ENCODE measurements at regions not wholly inside any gene's neighbourhood (a gene's known extent, or its start where the extent isn't known, plus 50 kb on each side); places are given as distances from the start of the nearest gene placed in this dataset.

GRCh38 chr2:138207074-138207930 lies 243.0 kb downstream of the HNMT start:
- H3K36me3 ChIP-seq (ENCODE audit: insufficient read depth, low read length) = no peaks in the 10 kb centered on the region
- H3K4me1 ChIP-seq (ENCODE audit: insufficient read depth, low read length) = no peaks in the 10 kb centered on the region
- H3K9me3 ChIP-seq (ENCODE audit: control insufficient read depth, insufficient read depth, low read length) = no peaks in the 10 kb centered on the region
- H3K9ac ChIP-seq (ENCODE audit: low read depth, low read length) = no peak overlapping the region

GRCh38 chr2:138209009-138209408 lies 244.7 kb downstream of the HNMT start:
- Histone ChIP-seq H3K4me1 (ENCODE audit: insufficient read depth, low read length) (no peaks in the 10 kb centered on the region), H3K9me3 (ENCODE audit: control insufficient read depth, insufficient read depth, low read length) (no peaks in the 10 kb centered on the region), H3K36me3 (ENCODE audit: insufficient read depth, low read length) (no peaks in the 10 kb centered on the region), H3K9ac (ENCODE audit: low read depth, low read length) (no peak overlapping the region)

- Histone ChIP-seq H3K9me3 (ENCODE audit: control insufficient read depth, insufficient read depth, low read length) (no peaks in the 10 kb centered on the region), H3K4me1 (ENCODE audit: insufficient read depth, low read length) (no peaks in the 10 kb centered on the region), H3K9ac (ENCODE audit: low read depth, low read length) (no peak overlapping the region), H3K36me3 (ENCODE audit: insufficient read depth, low read length) (no peaks in the 10 kb centered on the region)
Measured at GRCh38 chr2:138210487-138210886, 246.2 kb downstream of the HNMT start.

DNA sequence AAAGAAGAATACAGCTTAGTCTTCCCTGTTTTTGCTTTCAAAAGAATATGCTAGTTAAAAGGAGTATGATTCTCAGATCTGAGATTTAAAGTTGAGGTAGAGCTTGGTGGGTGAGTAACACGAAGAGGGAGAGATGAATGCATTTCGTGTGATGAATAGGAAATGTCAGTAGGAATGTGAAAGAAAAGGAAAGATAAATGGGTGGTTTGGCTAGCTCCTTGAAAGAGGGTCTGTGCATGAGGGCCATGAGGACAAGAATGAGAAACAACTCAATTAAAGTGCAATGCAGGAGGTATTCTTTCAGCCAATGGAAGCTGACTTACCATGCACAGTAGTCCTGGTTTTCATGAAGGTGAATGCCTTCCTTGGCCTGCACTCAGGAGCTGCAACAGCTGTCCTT lies 248.2 kb downstream of the HNMT start:
- Histone ChIP-seq H3K9me3 (ENCODE audit: control insufficient read depth, insufficient read depth, low read length) (no peaks in the 10 kb centered on the region), H3K4me1 (ENCODE audit: insufficient read depth, low read length) (no peaks in the 10 kb centered on the region; the same call in 1 of the 2 replicates), H3K36me3 (ENCODE audit: insufficient read depth, low read length) (no peaks in the 10 kb centered on the region), H3K9ac (ENCODE audit: low read depth, low read length) (no peak overlapping the region)

GRCh38 chr2:138213084-138213483 lies 248.8 kb downstream of the HNMT start:
- H3K36me3 ChIP-seq (ENCODE audit: insufficient read depth, low read length) = no peaks in the 10 kb centered on the region
- H3K4me1 ChIP-seq (ENCODE audit: insufficient read depth, low read length) = peaks cover 6% of the 10 kb centered on the region; the same call in 1 of the 2 replicates
- H3K9me3 ChIP-seq (ENCODE audit: control insufficient read depth, insufficient read depth, low read length) = no peaks in the 10 kb centered on the region
- H3K9ac ChIP-seq (ENCODE audit: low read depth, low read length) = no peak overlapping the region

- H3K9me3 ChIP-seq (ENCODE audit: control insufficient read depth, insufficient read depth, low read length) = no peaks in the 10 kb centered on the region
- no peaks in the 10 kb centered on the region for H3K36me3 ChIP-seq (ENCODE audit: insufficient read depth, low read length)
- H3K9ac ChIP-seq (ENCODE audit: low read depth, low read length) = no peak overlapping the region
- peaks cover 10% of the 10 kb centered on the region; the same call in 1 of the 2 replicates for H3K4me1 ChIP-seq (ENCODE audit: insufficient read depth, low read length)
Measured at GRCh38 chr2:138213624-138214023, 249.4 kb downstream of the HNMT start.

DNA sequence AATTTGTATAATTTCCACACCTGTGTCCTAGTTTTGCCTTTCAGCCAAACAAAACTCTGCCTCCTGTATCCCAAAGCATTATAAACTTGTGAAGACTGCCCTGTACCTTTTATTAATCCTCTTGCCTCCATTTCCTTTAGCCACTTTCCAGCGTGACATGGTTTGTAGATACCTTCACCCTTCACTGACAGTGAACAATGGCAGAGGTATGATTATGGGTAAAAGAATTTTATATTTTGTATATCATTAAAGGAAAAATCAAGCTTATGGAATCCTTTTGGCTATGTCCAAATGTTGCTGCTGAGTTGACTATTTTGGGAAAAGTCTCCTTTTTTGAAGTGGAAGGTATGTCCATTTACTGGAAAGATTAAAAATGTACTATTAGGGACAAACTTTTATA lies 251.7 kb downstream of the HNMT start:
- no peaks in the 10 kb centered on the region for H3K36me3 ChIP-seq (ENCODE audit: insufficient read depth, low read length)
- no peak overlapping the region for H3K9ac ChIP-seq (ENCODE audit: low read depth, low read length)
- H3K4me1 ChIP-seq (ENCODE audit: insufficient read depth, low read length) = peaks cover 10% of the 10 kb centered on the region; the same call in 1 of the 2 replicates
- no peaks in the 10 kb centered on the region for H3K9me3 ChIP-seq (ENCODE audit: control insufficient read depth, insufficient read depth, low read length)

DNA sequence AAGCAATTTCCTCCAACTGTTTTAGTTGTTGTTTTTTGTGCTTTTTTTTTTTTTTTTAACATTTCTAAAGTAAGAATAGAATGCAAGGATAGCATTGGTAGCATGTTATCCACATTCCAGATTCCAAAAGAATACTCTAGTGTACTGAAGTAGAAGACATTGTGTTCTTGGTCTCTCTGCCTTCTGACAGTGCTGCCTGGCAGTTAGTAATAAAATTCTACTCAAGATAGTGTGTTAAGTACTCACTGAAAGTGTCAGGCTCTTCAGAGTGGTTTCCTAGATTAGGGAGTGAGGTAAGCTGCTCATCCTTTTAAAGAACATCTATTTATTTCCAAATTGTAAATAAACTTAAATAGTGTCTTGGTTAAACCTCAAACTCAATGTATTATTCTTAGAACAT lies 253.7 kb downstream of the HNMT start:
- Histone ChIP-seq H3K9me3 (ENCODE audit: control insufficient read depth, insufficient read depth, low read length) (no peaks in the 10 kb centered on the region), H3K36me3 (ENCODE audit: insufficient read depth, low read length) (no peaks in the 10 kb centered on the region), H3K4me1 (ENCODE audit: insufficient read depth, low read length) (peaks cover 10% of the 10 kb centered on the region; the same call in 1 of the 2 replicates), H3K9ac (ENCODE audit: low read depth, low read length) (no peak overlapping the region)

DNA sequence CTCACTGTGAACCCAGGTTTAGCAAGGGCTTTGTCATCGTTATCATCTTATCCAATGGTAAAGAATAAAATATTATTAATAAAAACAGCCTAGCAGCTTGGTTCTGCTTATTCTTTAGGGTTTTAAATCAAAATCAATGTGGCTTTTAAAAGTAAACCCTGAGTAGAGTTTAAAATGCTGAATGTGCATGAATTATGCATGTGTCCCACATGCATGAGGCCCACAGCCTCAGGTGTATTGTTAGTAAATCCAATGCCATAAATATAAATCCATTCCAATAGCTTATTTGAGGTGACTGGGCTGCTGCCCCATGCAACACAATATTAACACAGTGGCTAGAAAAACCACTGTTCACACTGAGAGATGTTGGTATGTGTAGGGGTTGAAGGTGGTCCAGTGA lies 254.1 kb downstream of the HNMT start:
- Histone ChIP-seq H3K9me3 (ENCODE audit: control insufficient read depth, insufficient read depth, low read length) (no peaks in the 10 kb centered on the region), H3K36me3 (ENCODE audit: insufficient read depth, low read length) (no peaks in the 10 kb centered on the region), H3K9ac (ENCODE audit: low read depth, low read length) (no peak overlapping the region), H3K4me1 (ENCODE audit: insufficient read depth, low read length) (peaks cover 10% of the 10 kb centered on the region; the same call in 1 of the 2 replicates)

- Histone ChIP-seq H3K9me3 (ENCODE audit: control insufficient read depth, insufficient read depth, low read length) (no peaks in the 10 kb centered on the region), H3K4me1 (ENCODE audit: insufficient read depth, low read length) (peaks cover 10% of the 10 kb centered on the region; the same call in 1 of the 2 replicates), H3K36me3 (ENCODE audit: insufficient read depth, low read length) (no peaks in the 10 kb centered on the region), H3K9ac (ENCODE audit: low read depth, low read length) (no peak overlapping the region)
Measured at GRCh38 chr2:138219961-138220360, 255.7 kb downstream of the HNMT start.

DNA sequence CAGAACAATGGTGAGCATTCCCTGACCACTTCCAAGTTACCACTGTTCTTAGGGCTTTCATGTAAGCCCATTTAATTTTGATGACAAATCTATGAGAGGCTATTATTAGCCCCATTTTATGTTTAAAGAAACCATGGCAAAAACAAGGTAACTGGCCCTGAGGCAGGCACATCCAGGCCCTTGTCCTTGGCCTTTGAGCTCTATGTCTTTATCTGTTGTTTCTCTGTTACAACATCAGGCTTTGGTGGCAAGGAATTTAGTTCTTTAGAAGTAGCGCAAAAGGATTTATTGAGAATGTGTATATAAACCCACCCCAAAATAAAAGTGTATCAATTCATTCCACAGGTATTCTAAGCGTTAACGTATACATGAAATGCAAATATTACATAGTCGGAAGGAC lies 257.1 kb downstream of the HNMT start:
- H3K4me1 ChIP-seq (ENCODE audit: insufficient read depth, low read length) = peaks cover 10% of the 10 kb centered on the region; the same call in 1 of the 2 replicates

DNA sequence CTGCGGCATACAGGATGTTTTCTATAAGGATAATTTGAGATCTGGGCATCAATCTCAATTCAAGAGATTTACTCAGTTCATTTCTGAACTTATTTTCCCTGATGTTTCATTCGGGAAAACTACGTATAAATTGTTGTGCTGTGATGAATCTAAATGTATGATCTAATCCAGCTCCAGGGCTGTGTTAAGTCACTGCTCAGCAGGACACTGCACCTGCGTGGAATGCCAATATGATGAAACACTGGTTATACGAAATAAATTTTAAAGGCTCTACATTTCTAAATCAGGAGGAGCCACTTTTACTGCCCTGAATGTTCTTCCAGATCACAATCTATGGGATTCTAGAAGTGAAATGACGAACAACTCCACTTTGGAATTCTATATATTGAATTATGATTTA lies 259.0 kb downstream of the HNMT start:
- Histone ChIP-seq H3K9me3 (ENCODE audit: control insufficient read depth, insufficient read depth, low read length) (no peaks in the 10 kb centered on the region), H3K4me1 (ENCODE audit: insufficient read depth, low read length) (peaks cover 3% of the 10 kb centered on the region; the same call in 1 of the 2 replicates), H3K9ac (ENCODE audit: low read depth, low read length) (no peak overlapping the region), H3K36me3 (ENCODE audit: insufficient read depth, low read length) (no peaks in the 10 kb centered on the region)

More for the DNA sequence above, 257.1 kb downstream of the HNMT start:
- Histone ChIP-seq H3K9me3 (ENCODE audit: control insufficient read depth, insufficient read depth, low read length) (no peaks in the 10 kb centered on the region), H3K9ac (ENCODE audit: low read depth, low read length) (no peak overlapping the region), H3K36me3 (ENCODE audit: insufficient read depth, low read length) (no peaks in the 10 kb centered on the region)

DNA sequence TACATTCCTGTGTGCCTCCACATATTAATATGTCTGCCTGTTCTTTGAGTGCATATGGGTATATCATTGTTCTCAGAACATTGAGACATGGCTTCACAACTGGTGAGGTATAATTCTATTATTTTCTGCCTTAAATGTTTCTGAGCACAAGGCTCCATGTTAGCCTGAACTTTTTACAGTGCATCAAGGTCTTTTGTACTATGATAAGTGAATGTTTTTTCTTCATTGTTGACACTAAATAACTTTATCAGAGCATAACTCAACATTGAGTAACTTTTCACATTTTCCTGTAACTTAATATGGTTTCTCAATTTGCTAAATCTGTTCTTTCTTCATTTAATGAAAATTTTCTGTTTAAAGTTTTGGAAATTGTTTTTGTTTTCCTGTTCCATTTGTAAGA lies 262.9 kb downstream of the HNMT start:
- H3K36me3 ChIP-seq (ENCODE audit: insufficient read depth, low read length) = no peaks in the 10 kb centered on the region
- no peaks in the 10 kb centered on the region for H3K9me3 ChIP-seq (ENCODE audit: control insufficient read depth, insufficient read depth, low read length)
- H3K4me1 ChIP-seq (ENCODE audit: insufficient read depth, low read length) = no peaks in the 10 kb centered on the region
- no peak overlapping the region for H3K9ac ChIP-seq (ENCODE audit: low read depth, low read length)

GRCh38 chr2:138228101-138228500 lies 263.8 kb downstream of the HNMT start:
- no peaks in the 10 kb centered on the region for H3K4me1 ChIP-seq (ENCODE audit: insufficient read depth, low read length)
- no peak overlapping the region for H3K9ac ChIP-seq (ENCODE audit: low read depth, low read length)
- no peaks in the 10 kb centered on the region for H3K36me3 ChIP-seq (ENCODE audit: insufficient read depth, low read length)
- no peaks in the 10 kb centered on the region for H3K9me3 ChIP-seq (ENCODE audit: control insufficient read depth, insufficient read depth, low read length)

- no peaks in the 10 kb centered on the region for H3K9me3 ChIP-seq (ENCODE audit: control insufficient read depth, insufficient read depth, low read length)
Measured at GRCh38 chr2:138234265-138234664, 267.3 kb upstream of the SPOPL start.

More at GRCh38 chr2:138234265-138234664, 267.3 kb upstream of the SPOPL start:
- Histone ChIP-seq H3K9ac (ENCODE audit: low read depth, low read length) (no peak overlapping the region), H3K36me3 (ENCODE audit: insufficient read depth, low read length) (no peaks in the 10 kb centered on the region), H3K4me1 (ENCODE audit: insufficient read depth, low read length) (peaks cover 4% of the 10 kb centered on the region; the same call in 1 of the 2 replicates)
